Duodenal mucosa (tissue), 2 donors: ENCODE measurements at regions not wholly inside any gene's neighbourhood (a gene's known extent, or its start where the extent isn't known, plus 50 kb on each side); places are given as distances from the start of the nearest gene placed in this dataset.

Experiments
- H3K27ac ChIP-seq: one replicate; pipeline ENCODE4 v1.7.0; 2013; ENCODE audit warnings: low read depth, low read length
- H3K27me3 ChIP-seq, 2 donors: one replicate each; pipeline ENCODE4 v1.7.0; 2013; ENCODE audit warnings: low read length in 2 of 2, control low read depth in 1 of 2; ENCODE audit not compliant: insufficient read depth in 2 of 2, control insufficient read depth in 1 of 2
- H3K36me3 ChIP-seq, 2 donors: one replicate each; pipeline ENCODE4 v1.7.0; 2013; ENCODE audit warnings: low read length in 2 of 2, control low read depth in 1 of 2; ENCODE audit not compliant: insufficient read depth in 2 of 2, control insufficient read depth in 1 of 2
- H3K4me1 ChIP-seq, 2 donors: one replicate each; pipeline ENCODE4 v1.7.0; 2013; ENCODE audit warnings: low read length in 2 of 2, control low read depth in 1 of 2; ENCODE audit not compliant: insufficient read depth in 2 of 2, control insufficient read depth in 1 of 2
- H3K4me3 ChIP-seq, 2 donors: one replicate each; pipeline ENCODE4 v1.7.0; 2013; ENCODE audit warnings: low read length in 2 of 2, low read depth in 1 of 2
- H3K9ac ChIP-seq, 2 donors: one replicate each; pipeline ENCODE4 v1.7.0; 2013; ENCODE audit warnings: low read length in 2 of 2, low read depth in 1 of 2
- H3K9me3 ChIP-seq, 2 donors: one replicate each; pipeline ENCODE4 v1.7.0; 2013; ENCODE audit warnings: low read length in 2 of 2, control low read depth in 1 of 2; ENCODE audit not compliant: control insufficient read depth in 1 of 2

DNA sequence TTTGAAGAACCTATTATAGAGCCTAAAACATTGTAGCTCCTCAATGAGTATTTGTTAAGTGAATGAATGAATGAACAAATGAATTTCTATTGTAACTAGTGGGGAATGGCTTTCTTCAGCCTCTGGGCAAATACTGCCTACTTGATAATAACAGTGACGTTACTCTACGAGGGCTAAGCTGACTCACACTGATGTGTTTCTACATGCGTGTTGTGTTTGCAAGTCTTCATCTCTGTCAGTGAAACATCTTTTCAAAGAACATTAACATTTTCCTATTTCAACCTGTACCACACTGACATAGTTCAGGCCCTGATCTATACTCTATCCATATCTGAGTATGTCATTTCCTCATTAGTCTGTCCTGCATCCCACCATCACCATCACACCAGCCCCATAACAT, 319.9 kb upstream of the ACVR2A start:
- H3K27ac ChIP-seq, result no peak overlapping the region
- H3K9me3 ChIP-seq, result no peaks in the 10 kb centered on the region
- no peak overlapping the region for H3K4me3 ChIP-seq
- H3K27me3 ChIP-seq, result no peaks in the 10 kb centered on the region
- H3K9ac ChIP-seq, result no peak overlapping the region
- H3K36me3 ChIP-seq, result no peaks in the 10 kb centered on the region
- peaks cover 0 to 7% of the 10 kb centered on the region in 2 donors for H3K4me1 ChIP-seq

DNA sequence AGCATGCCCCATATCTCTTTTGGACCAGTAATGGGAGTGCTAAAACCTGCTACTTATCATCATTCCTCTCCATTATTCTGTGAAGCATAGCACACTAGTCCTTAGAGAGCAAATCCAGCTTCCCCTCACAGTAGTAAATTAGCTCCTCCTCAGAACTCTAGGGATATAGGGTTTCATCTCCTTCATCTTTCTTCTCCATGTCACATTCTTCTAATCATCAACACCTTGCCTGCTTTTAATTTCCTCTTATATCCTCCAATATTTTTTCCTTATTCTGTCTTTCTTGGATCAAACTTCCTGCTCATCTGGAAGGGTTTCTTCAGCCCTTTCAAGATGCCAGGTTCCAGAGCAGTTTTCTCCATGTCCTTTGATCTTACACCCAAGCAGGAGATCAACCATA, 321.4 kb upstream of the ACVR2A start:
- H3K9ac ChIP-seq, result no peak overlapping the region
- no peaks in the 10 kb centered on the region for H3K27me3 ChIP-seq
- no peaks in the 10 kb centered on the region for H3K36me3 ChIP-seq
- peaks cover 0 to 7% of the 10 kb centered on the region in 2 donors for H3K4me1 ChIP-seq
- no peak overlapping the region for H3K27ac ChIP-seq
- no peaks in the 10 kb centered on the region for H3K9me3 ChIP-seq
- H3K4me3 ChIP-seq, result no peak overlapping the region

DNA sequence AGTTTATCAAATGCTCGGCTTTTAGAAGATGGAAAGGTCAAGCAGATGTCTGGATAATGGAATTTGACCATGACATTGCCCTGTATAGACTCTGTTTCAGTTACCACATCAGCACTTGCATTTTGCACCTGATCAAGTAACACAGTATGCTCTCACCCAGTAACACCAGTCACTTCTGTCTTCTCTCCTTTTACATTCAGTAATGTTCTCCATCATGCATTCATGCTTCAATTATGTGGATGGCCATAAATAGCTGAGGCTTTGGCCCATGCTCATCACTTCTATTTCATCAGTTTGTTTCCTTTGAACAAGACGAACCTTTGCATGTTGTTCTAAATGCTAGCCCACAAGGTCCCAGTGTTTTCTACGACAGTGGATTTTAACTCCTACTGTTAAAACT, 322.9 kb upstream of the ACVR2A start:
- H3K9me3 ChIP-seq, result no peaks in the 10 kb centered on the region
- no peak overlapping the region for H3K9ac ChIP-seq
- H3K36me3 ChIP-seq, result no peaks in the 10 kb centered on the region

DNA sequence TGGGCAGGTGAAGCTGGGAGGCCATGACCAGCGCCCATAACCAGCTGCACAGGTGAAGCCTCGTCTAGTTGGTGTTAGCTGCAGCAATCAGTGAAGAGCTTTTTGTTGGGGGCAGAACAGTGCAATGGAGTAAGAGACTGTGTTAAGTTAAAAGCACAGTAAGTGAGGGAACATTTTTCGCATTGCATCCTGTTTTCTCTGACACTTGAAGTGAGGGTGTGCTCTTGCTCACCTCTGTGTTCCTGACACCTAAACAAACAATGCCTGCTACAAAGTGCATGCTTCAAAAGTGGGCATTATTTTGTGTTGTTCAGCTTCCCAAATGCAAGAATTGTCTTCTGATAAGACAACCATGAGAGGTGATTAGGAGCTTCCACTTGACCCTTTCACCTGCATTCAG, 324.0 kb upstream of the ACVR2A start:
- Histone ChIP-seq H3K9ac (no peak overlapping the region), H3K27me3 (no peaks in the 10 kb centered on the region), H3K9me3 (no peaks in the 10 kb centered on the region), H3K4me1 (peaks cover 0 to 6% of the 10 kb centered on the region in 2 donors), H3K36me3 (no peaks in the 10 kb centered on the region), H3K4me3 (no peak overlapping the region), H3K27ac (no peak overlapping the region)

More for the DNA sequence above, 322.9 kb upstream of the ACVR2A start:
- H3K4me3 ChIP-seq, result no peak overlapping the region
- peaks cover 0 to 7% of the 10 kb centered on the region in 2 donors for H3K4me1 ChIP-seq
- no peaks in the 10 kb centered on the region for H3K27me3 ChIP-seq
- no peak overlapping the region for H3K27ac ChIP-seq

DNA sequence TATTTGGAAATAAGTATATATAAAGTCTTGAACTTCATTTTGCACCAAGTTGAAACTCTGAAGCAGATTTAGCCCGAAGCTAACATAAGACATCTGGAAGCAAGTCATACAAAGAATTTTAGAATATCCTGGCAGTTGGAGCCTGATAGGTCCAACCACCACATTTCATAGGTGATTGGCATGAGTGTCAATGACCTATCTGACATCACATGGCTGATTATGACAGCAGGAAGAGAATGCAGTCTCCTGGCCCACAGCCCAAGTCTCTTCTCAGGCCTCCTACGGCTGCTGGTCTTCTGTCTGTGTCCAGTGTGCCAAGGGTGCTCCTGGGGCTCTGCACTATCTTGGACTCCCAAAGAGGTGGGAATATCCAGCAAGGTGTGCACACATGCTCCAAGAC, 325.7 kb upstream of the ACVR2A start:
- Histone ChIP-seq H3K27ac (no peak overlapping the region), H3K4me3 (no peak overlapping the region), H3K27me3 (no peaks in the 10 kb centered on the region), H3K4me1 (no peaks in the 10 kb centered on the region), H3K9ac (no peak overlapping the region), H3K9me3 (no peaks in the 10 kb centered on the region), H3K36me3 (no peaks in the 10 kb centered on the region)

DNA sequence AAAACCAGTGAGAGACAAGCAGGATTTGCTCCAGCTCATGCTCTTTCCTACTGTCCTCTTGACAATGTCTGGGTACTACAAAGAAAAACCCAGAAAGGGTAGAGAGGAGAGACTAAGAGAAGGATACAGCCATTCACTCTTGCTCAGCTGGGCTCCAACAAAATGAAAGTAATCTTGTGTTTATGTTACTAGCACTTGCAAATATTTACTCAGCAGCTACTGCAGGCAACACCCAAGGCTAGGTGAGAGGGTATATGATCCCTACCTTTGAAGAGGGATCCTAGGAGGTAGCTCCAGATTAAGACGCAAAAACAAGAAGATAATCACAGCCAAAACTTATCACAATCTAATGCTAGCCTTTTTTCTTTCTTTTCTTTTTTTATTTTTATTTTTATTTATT, 329.6 kb upstream of the ACVR2A start:
- Histone ChIP-seq H3K36me3 (no peaks in the 10 kb centered on the region), H3K27me3 (no peaks in the 10 kb centered on the region), H3K9ac (no peak overlapping the region), H3K27ac (no peak overlapping the region), H3K4me3 (no peak overlapping the region), H3K4me1 (no peaks in the 10 kb centered on the region), H3K9me3 (no peaks in the 10 kb centered on the region)

DNA sequence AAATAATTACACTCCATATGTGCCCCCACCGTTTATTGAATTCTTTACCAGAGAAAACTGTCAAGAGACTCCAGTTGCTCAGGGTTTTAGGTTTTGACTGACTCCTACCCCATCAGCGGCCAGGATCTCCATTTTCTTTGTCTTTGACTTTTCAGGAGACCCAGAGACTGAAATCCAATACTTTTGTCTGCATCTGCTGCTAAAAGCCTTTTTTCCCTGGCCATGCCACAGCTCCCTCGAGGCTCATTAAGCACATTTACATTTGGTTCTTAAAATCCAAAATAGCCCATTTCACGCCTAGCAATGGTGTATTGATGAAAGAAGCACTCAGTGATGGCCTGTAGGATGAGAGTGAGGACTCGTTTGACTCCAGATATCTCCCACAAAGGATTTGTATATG, 332.6 kb upstream of the ACVR2A start:
- no peaks in the 10 kb centered on the region for H3K36me3 ChIP-seq

DNA sequence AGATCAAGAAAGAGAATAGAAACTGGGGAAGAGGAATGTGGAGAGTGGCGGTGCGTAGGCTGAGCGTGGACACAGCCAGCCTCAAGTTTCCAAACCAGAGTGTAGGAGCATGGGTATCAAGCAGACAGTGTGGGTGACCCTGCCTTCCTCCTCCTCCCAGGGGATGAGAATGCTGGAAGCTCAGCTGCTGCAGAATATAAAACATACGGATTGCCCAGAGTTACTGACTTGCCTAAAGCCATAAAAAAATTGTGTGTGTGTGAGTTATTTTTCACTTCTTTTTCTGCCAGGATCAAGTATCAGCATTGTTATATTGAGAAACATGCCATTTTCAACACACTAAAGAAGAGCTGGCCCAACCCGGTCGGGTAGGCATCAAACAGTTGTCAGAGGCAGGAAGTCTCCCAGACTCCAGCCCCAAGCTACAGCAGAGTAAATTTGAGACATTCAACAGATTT, 333.3 kb upstream of the ACVR2A start:
- H3K27ac ChIP-seq, result no peak overlapping the region
- H3K9me3 ChIP-seq, result no peaks in the 10 kb centered on the region
- no peaks in the 10 kb centered on the region for H3K4me1 ChIP-seq
- H3K36me3 ChIP-seq, result no peaks in the 10 kb centered on the region
- H3K4me3 ChIP-seq, result no peak overlapping the region
- no peaks in the 10 kb centered on the region for H3K27me3 ChIP-seq
- H3K9ac ChIP-seq, result no peak overlapping the region

More for the DNA sequence above, 332.6 kb upstream of the ACVR2A start:
- Histone ChIP-seq H3K9me3 (no peaks in the 10 kb centered on the region), H3K9ac (no peak overlapping the region), H3K4me1 (no peaks in the 10 kb centered on the region), H3K27me3 (no peaks in the 10 kb centered on the region), H3K27ac (no peak overlapping the region), H3K4me3 (no peak overlapping the region)

DNA sequence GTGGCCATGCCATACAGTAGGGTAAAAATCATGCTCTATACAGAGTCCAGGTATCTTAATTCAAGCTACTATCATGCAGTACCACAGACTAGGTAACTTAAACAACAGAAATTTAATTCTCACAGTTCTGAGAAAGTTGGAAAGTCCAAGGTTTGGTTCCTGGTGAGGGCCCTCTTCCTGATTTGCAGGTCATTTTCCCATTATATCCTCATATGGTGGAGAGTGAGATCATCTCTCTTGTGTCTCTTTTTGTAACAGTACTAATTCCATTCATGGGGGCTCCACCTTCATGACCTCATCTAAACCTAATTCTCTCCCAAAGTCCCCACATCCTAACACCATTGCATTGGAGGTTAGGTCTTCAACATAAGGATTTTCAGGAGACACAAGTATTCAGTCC, 335.0 kb upstream of the ACVR2A start:
- H3K36me3 ChIP-seq, result no peaks in the 10 kb centered on the region
- H3K27ac ChIP-seq, result no peak overlapping the region
- H3K4me3 ChIP-seq, result no peak overlapping the region
- no peaks in the 10 kb centered on the region for H3K4me1 ChIP-seq
- H3K27me3 ChIP-seq, result no peaks in the 10 kb centered on the region
- no peak overlapping the region for H3K9ac ChIP-seq
- no peaks in the 10 kb centered on the region for H3K9me3 ChIP-seq

DNA sequence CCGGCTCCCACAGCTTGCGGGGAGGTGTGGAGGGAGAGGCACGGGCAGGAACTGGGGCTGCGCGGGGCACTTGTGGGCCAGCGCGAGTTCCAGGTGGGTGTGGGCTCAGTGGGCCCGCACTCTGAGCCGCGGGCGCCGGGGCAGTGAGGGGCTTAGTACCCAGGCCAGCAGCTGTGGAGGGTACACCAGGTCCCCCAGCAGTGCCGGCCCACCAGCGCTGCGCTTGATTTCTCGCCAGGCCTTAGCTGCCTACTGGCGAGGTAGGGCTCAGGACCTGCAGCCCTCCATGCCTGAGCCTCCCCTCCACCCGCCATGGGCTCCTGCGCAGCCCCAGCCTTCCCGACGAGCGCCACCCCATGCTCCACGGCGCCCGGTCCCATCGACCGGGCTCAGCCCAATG, 337.9 kb upstream of the ACVR2A start:
- H3K36me3 ChIP-seq, result no peaks in the 10 kb centered on the region
- no peaks in the 10 kb centered on the region for H3K4me1 ChIP-seq
- H3K27me3 ChIP-seq, result no peaks in the 10 kb centered on the region
- H3K4me3 ChIP-seq, result no peak overlapping the region
- no peaks in the 10 kb centered on the region for H3K9me3 ChIP-seq
- no peak overlapping the region for H3K27ac ChIP-seq
- no peak overlapping the region for H3K9ac ChIP-seq

DNA sequence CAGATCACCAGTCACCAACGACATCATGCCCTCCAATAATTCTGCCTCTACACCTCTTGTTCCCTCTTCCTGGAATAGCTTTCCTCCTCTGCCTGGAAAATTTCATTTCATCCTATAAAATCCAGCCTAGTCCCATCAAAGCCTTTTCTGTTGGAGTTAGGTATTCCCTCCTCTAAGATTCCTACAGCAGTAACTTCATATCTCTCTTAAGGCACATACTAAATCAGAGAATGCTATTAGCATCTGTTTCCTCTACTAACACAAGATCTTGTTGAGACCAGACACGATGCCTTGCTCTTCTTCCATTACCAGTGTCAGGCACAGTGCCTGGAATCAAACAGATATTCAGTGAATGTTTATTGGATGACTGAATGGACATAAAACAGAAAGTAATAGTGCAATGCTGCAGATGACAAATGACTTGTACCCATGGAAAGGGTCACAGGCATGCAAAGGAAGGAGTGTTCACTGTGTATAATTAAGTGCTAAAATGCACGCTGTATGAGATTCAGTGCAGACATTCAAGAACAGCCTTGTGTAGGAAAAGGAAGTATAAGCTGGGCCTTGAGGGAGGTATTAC, 342.0 kb upstream of the ACVR2A start:
- no peaks in the 10 kb centered on the region for H3K36me3 ChIP-seq
- no peak overlapping the region for H3K4me3 ChIP-seq
- H3K9me3 ChIP-seq, result no peaks in the 10 kb centered on the region
- H3K27me3 ChIP-seq, result no peaks in the 10 kb centered on the region
- H3K4me1 ChIP-seq, result peaks cover 0 to 13% of the 10 kb centered on the region in 2 donors
- H3K27ac ChIP-seq, result no peak overlapping the region
- H3K9ac ChIP-seq, result no peak overlapping the region
